Fibroblast of lung (primary cell): ENCODE measurements at regions not wholly inside any gene's neighbourhood (a gene's known extent, or its start where the extent isn't known, plus 50 kb on each side); places are given as distances from the start of the nearest gene placed in this dataset.

Experiments used
- DNase-seq, 2 donors: peaks; one replicate each; pipeline versions ENCODE4 v3.0.0 to v3.0.0-alpha.2; 2010; ENCODE audit warnings: low read depth in 2 of 2
- H2AFZ ChIP-seq: 2 replicates; pipeline ENCODE4 v1.5.1; 2012; ENCODE audit warnings: low read length, control low read depth, inconsistent platforms
- H3K27ac ChIP-seq: 2 replicates; pipeline ENCODE4 v1.5.1; 2011; ENCODE audit warnings: low read length, control low read depth; ENCODE audit not compliant: insufficient read depth
- H3K27me3 ChIP-seq: 2 replicates; pipeline ENCODE4 v1.5.1; 2011; ENCODE audit warnings: mild to moderate bottlenecking, low read length; ENCODE audit not compliant: control insufficient read depth, insufficient read depth
- H3K36me3 ChIP-seq: 2 replicates; pipeline ENCODE4 v1.5.1; 2011; ENCODE audit warnings: low read length; ENCODE audit not compliant: control insufficient read depth, insufficient read depth
- H3K4me1 ChIP-seq: 2 replicates; pipeline ENCODE4 v1.5.1; 2011; ENCODE audit warnings: low read length; ENCODE audit not compliant: control insufficient read depth, insufficient read depth; ENCODE audit errors: extremely low read depth
- H3K4me2 ChIP-seq: 2 replicates; pipeline ENCODE4 v1.5.1; 2011; ENCODE audit warnings: low read length, control low read depth; ENCODE audit not compliant: insufficient read depth; ENCODE audit errors: extremely low read depth
- H3K4me3 ChIP-seq, 4 experiments: fragments of 200-600 bp in 1 of 4; sonication (generic) in 1 of 4; replicated peaks in 1 of 4; 2 replicates each; pipeline ENCODE4 v1.5.1; 2011 to 2016; ENCODE audit warnings: low read length in 4 of 4, low read depth in 3 of 4, mild to moderate bottlenecking in 3 of 4, control low read depth in 2 of 4, inconsistent platforms in 1 of 4, mixed read lengths in 1 of 4; ENCODE audit not compliant: insufficient read depth in 1 of 4; ENCODE audit errors: control extremely low read depth in 1 of 4
- H3K79me2 ChIP-seq: 2 replicates; pipeline ENCODE4 v1.5.1; 2012; ENCODE audit warnings: mild to moderate bottlenecking, low read length, inconsistent platforms; ENCODE audit not compliant: control insufficient read depth, insufficient read depth
- H3K9ac ChIP-seq: 2 replicates; pipeline ENCODE4 v1.5.1; 2011; ENCODE audit warnings: mild to moderate bottlenecking, low read length, control low read depth; ENCODE audit not compliant: insufficient read depth
- H3K9me3 ChIP-seq: 2 replicates; pipeline ENCODE4 v1.5.1; 2012; ENCODE audit warnings: low read depth, low read length; ENCODE audit not compliant: control insufficient read depth, insufficient read depth
- H4K20me1 ChIP-seq: 2 replicates; pipeline ENCODE4 v1.5.1; 2011; ENCODE audit warnings: low read length; ENCODE audit not compliant: control insufficient read depth, insufficient read depth; ENCODE audit errors: extremely low read depth
- EZH2 ChIP-seq: IDR thresholded peaks from 2 replicates; pipeline ENCODE4 v1.5.1; 2012; ENCODE audit warnings: low read length, control low read depth, mild to moderate bottlenecking; ENCODE audit errors: missing control alignments
- TF ChIP-seq, protein P1 (sequence below), 2 donors: IDR thresholded peaks in 1 of 2; conservative IDR thresholded peaks in 1 of 2; 1 replicate in 1 of 2; 2 replicates in 1 of 2; pipeline ENCODE4 v1.5.1; 2011 to 2012; ENCODE audit warnings: low read length in 2 of 2, control low read depth in 1 of 2, inconsistent platforms in 1 of 2, low read depth in 1 of 2, mild to moderate bottlenecking in 1 of 2

- Histone ChIP-seq H2AFZ (no peak overlapping the region), H3K4me2 (no peak overlapping the region), H3K4me1 (no peaks in the 10 kb centered on the region), H3K9me3 (no peaks in the 10 kb centered on the region), H3K9ac (no peak overlapping the region), H3K27me3 (no peaks in the 10 kb centered on the region), H3K27ac (no peak overlapping the region), H3K4me3 (no peak overlapping the region), H3K36me3 (no peaks in the 10 kb centered on the region), H4K20me1 (no peaks in the 10 kb centered on the region), H3K79me2 (no peaks in the 10 kb centered on the region)
- DNase-seq, result peak; percentile 72 to 97
- TF ChIP-seq, protein P1, sequence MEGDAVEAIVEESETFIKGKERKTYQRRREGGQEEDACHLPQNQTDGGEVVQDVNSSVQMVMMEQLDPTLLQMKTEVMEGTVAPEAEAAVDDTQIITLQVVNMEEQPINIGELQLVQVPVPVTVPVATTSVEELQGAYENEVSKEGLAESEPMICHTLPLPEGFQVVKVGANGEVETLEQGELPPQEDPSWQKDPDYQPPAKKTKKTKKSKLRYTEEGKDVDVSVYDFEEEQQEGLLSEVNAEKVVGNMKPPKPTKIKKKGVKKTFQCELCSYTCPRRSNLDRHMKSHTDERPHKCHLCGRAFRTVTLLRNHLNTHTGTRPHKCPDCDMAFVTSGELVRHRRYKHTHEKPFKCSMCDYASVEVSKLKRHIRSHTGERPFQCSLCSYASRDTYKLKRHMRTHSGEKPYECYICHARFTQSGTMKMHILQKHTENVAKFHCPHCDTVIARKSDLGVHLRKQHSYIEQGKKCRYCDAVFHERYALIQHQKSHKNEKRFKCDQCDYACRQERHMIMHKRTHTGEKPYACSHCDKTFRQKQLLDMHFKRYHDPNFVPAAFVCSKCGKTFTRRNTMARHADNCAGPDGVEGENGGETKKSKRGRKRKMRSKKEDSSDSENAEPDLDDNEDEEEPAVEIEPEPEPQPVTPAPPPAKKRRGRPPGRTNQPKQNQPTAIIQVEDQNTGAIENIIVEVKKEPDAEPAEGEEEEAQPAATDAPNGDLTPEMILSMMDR (conservative IDR thresholded peaks at IDR 0.05 in 1 of 2, IDR thresholded peaks at IDR 0.05 in 1 of 2; ENCODE audit: low read depth in 1 of 2, low read length in 2 of 2), result no peak
- TF ChIP-seq EZH2, result no peak
Observed at GRCh38 chr20:11140359-11140758, 466.6 kb upstream of the JAG1 start.

DNA sequence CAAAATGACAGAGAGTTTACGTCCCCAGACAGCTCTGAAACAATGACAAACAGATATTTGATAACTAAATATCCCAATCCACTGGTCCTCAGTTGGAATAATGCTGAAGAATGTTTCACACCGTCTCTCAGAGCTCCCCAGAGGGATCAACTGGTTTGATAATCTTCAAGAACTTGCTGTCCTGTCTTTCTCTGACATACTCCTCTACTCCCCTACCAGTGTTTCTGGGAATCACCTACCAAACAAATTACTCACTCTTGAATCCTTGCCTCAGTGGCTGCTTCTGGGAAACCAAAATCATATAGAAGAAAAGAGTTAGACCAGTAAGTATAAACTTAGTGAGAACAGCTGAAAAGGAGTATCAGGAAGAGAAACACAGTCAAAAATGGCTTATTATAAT, 469.7 kb upstream of the JAG1 start:
- H3K4me1 ChIP-seq, result no peaks in the 10 kb centered on the region
- no peaks in the 10 kb centered on the region for H3K27me3 ChIP-seq
- H3K4me2 ChIP-seq, result no peak overlapping the region
- H2AFZ ChIP-seq, result no peak overlapping the region
- H3K27ac ChIP-seq, result no peak overlapping the region
- TF ChIP-seq EZH2, result no peak
- TF ChIP-seq, protein P1 (conservative IDR thresholded peaks at IDR 0.05 in 1 of 2, IDR thresholded peaks at IDR 0.05 in 1 of 2; ENCODE audit: low read depth in 1 of 2, low read length in 2 of 2), result no peak
- no peaks in the 10 kb centered on the region for H4K20me1 ChIP-seq
- no peaks in the 10 kb centered on the region for H3K9me3 ChIP-seq
- H3K9ac ChIP-seq, result no peak overlapping the region
- no peaks in the 10 kb centered on the region for H3K36me3 ChIP-seq
- H3K4me3 ChIP-seq, result no peak overlapping the region
- peak in 1 of 2 donors; percentile 30 for DNase-seq
- H3K79me2 ChIP-seq, result no peaks in the 10 kb centered on the region

DNA sequence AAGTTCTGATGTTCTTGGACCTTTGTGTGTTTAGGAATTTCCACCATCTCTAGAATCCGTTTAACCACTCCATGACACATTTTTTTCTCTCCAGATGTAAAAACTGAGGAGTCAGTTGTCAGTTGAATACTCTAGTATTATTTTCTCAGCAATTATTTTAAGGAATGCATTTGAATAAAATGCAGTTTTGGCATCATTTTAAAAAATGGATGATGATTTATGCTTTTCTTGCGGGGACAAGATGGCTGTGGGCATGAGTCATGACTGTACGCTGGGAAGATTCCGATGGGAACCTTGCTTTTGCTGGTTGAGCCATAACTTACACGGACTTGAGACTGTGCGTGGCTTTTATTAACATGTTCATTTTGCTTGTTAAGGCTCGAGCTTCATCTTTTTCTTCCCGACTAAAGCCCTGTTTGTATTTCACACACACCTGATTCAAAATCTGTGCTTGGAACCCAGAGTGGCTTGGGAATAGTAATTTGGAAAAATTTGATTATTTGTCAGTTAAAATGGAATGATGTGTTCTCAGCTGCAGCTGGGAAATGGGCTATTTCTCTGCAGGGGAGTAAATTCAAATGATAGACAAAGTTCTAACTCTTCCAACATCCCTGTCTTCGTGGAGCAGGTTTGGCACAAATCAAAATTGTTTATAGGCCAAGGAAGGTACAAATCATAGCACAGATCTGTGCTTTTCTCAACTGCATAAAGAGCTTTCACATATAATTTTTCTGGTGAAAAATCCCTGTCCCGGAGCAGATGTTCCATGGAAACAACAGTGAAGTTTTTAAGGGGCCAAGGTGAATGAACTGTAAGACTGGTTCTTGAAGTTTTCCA, 470.5 kb upstream of the JAG1 start:
- Histone ChIP-seq H3K4me2 (no peak overlapping the region), H3K36me3 (no peaks in the 10 kb centered on the region), H3K79me2 (no peaks in the 10 kb centered on the region), H3K4me1 (no peaks in the 10 kb centered on the region), H3K4me3 (no peak overlapping the region), H3K27ac (no peak overlapping the region), H4K20me1 (no peaks in the 10 kb centered on the region), H3K9ac (no peak overlapping the region), H3K9me3 (no peaks in the 10 kb centered on the region), H2AFZ (no peak overlapping the region), H3K27me3 (no peaks in the 10 kb centered on the region)
- TF ChIP-seq EZH2, result no peak
- TF ChIP-seq, protein P1 (conservative IDR thresholded peaks at IDR 0.05 in 1 of 2, IDR thresholded peaks at IDR 0.05 in 1 of 2; ENCODE audit: low read depth in 1 of 2, low read length in 2 of 2), result no peak
- peak; percentile 90 to 97 for DNase-seq
